Activated T-cell treated with anti-CD3 and anti-CD28 coated beads for 4 hours (primary cell): ENCODE measurements at regions not wholly inside any gene's neighbourhood (a gene's known extent, or its start where the extent isn't known, plus 50 kb on each side); places are given as distances from the start of the nearest gene placed in this dataset.

Experiments used
- DNase-seq: peaks from one replicate; pipeline ENCODE4 v3.0.0-alpha.2; 2020

DNA sequence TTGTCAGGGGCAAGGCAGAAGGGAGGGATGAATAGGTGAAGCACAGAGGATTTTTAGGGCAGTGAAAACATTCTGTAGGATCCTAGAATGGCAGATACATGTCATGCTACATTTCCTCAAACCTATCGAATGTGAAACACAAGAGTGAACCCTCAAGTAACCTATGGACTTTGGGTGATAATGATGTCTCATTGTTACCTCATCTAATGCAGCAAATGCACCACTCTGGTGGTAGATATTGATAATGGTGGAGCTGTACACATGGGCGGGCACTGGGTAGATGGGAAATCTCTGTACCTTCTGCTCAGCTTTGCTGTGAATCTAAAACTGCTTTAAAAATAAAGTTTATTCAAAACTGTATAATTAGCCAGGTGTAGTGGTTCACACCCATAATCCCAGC, 95.2 kb upstream of the NCK2 start:
- no peak for DNase-seq

DNA sequence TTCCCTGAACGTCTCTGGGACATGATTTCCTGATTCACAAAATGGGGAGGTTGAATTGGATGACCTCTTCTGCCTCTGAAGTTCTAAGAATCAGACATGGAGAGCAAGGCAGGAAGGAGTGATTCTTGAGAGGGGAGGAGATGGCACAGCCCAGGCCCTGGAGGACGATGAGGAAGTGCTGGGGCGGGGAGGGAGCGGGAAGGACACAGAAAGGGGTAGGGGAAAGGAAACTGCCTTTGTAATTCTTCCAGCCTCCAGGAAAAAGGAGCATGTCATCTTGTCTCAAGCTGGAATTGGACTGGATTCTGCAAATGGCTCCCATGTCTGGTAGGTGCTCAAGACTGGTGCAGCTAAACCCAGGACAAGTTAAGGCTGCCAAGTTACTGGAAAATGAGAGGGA, 97.0 kb upstream of the NCK2 start:
- no peak for DNase-seq

DNA sequence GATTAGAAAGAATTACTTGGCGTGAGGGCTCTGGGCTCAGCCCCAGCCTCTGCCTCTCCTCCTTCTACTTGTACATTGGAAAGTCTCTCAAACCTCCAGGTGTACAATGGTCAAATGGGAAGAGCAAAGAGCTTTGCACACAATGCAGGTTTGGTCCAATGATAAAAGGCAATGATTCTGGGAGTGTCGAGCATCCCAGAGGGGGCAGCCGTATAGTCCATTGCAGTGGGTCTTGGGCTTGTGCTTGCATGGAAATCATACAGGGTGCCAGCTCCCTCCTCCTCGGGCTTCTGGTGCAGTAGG, 98.0 kb upstream of the NCK2 start:
- no peak for DNase-seq

DNA sequence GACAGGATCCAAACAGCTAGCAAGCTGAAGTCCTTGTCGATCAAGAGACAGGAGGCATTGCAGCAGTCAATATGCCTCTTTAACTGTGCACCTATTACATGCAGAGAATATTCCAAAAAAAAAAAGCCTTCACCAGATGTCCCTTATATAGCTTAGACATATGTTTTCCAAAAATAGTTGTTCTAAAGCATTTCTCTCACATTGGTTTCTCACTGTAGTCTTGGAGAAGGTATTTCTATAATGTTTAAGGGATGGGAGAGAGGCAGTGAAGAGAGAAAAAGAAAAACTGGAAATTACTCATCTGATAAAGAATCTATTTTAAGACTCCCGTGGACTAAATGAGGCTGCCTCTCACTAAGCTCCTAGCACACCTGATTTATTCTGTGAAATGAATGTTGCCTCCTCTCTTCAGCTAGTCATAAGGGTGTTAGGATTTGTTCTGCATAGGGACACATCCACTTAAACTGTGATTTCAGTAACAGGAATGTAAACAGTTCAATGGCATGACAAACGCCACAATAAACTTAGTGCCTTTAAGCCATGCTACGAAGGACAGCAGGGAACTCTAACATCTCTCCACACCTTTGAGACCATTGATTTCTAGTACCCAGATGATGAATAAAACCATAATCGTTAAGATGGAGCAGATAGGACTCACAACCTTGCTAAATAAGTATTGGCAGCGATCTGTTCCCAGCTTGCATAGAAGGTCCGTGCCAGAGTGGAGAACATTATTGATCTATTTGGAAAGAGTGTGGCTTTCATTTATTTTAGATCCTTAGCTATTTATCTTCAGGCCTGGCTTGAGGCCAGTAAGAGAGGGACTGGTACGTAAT, 98.6 kb upstream of the NCK2 start:
- DNase-seq = no peak

DNA sequence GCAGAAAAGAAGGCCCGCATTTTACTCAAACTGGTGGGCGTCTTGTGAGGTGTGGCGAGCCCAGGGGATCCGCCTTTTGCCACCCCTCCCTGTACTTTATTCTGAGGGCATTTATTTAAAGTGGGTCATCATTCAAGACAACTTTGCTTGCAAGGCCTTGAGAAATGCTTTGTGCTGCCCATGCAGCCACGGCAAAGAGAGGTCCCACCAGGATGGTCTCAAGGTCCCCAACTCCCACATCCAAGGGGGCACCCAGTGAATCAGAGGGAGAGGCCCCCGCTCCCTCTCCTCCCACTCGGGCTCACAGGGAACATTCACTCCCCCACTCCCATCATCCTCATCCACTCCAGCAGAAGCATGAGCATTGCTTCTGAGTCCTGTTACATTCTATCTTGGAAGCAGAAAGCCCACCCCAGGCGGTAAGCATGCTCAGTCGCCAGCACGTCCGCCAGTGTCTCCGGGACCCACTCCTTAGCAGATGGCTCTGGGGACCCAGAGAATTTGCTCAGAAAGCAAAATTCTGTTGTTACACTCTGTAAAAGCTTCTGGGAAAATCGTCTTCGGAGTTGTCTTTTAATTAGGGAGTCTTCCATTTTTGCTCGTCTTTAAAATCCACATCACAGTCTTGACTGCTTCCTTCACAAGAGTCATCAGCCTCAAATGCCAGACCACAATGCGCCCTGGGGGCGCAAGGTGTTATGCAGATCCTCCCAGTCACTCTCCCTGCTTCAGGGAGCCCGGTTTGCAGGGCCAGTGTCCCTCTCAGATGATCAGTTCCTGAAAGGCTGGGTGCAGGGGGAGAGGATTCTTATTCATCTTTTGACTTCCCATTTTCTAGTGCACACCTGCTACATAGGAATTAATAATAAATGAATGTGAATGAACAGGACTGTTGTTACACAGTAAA, 99.4 kb upstream of the NCK2 start:
- DNase-seq = no peak

DNA sequence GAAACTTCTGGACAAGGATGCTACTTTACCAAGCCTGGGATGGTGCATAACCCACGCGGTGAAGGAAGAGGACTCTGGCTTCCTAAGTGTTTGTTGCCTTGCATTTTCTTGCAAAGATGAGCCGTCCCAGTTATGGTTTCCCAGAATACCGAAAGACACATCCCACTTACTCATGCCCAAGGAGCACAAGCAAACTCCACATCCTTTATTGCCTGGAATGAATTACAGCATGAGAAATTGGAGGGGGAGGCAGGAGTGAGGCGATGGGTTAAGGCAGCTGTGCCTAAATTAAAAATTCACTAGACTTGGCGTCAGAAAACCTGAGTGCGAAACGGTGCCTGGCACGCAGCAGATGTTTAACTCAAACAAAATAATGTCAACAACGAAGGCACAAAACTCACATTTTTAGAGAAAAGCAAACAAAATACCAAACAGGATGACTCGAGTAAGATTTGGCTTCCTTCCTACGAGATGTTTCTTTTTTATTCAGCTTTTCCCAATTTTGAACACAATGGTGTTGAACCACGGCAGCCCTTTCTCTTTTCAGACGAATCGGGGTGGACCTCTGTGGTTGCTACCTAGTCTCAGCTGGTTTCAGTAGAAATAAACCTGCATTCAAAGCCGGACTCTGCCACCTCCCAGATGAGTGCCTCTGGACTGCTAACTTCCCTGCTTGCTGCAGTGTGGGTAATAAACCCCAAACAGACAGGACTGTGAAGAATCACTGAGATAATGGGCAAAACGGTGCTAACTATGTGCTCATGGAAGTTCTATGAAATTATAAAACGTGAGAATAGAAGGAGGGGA, 100.3 kb upstream of the NCK2 start:
- no peak for DNase-seq

DNA sequence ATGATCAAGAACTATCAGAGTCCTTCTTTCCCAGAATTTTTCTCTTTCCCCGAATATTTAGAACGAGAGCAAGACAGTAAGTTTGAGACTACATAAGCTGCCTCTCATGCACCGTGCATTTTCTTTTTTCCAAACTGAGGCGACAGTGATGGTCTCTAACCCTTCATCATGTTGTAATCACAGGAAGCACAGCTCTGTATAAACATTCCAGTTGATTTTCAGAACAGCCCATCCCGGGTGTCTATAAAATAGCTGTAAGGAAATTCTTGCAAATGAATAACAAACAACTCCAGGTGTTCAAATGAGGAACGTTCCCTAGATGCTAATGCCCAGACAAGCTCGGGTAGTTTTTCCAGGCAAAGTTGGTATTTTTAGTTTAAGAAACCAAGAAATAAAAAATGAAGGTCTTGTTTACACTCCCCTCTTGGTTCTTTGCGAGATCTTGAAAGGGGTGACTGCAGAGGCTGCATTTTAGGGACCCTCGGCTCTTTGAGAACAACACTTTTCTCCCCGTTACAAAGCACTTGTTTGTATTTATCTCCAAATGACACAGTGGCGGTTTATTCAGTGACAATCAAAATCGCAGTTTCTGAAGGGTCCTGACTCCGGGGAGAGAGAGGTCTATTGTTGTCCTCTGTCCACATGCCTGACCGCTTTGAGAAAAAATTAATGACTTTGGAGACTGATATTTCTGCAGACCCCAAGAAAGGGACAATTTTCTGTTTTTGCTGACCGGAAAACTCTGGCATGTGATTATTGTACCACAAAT, 101.1 kb upstream of the NCK2 start:
- no peak for DNase-seq

DNA sequence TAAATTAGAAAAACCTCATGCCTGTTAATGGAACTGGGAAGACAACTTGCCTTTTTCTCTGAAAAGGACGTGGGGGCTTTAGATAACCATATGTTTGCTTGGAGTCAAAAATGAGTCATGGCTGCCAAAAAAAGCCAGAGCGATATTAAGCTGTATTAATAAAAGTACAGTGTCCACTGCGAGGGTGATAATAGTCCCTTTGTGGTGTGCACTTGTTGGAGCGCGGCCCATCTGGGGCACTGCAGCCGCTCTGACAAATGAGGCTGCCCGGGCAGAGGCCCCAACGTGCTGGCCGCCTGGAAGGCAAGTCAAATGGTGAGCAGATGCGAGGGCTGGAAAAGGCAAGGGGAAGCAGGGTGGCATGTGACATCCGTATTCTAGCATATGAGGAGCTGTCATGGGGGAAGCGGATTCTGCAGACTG, 103.3 kb upstream of the NCK2 start:
- no peak for DNase-seq

DNA sequence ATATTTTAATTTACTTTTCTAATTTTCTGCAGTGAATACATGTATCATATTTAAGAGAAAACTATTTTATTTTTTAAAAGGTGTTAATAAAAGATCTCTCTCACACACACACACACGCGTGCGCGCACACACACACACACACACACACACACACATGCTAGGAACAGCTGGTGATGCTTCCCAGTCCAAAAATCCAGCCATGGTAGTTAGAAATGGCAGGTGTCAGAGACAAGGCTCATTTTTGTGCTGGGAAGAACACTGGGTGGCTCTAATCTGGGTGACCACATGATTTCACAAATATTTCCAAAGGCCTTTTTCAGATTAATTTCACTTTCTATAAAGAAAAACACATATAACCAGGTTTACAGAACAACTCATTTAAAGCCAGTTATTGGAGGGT, 104.5 kb upstream of the NCK2 start:
- DNase-seq = no peak

DNA sequence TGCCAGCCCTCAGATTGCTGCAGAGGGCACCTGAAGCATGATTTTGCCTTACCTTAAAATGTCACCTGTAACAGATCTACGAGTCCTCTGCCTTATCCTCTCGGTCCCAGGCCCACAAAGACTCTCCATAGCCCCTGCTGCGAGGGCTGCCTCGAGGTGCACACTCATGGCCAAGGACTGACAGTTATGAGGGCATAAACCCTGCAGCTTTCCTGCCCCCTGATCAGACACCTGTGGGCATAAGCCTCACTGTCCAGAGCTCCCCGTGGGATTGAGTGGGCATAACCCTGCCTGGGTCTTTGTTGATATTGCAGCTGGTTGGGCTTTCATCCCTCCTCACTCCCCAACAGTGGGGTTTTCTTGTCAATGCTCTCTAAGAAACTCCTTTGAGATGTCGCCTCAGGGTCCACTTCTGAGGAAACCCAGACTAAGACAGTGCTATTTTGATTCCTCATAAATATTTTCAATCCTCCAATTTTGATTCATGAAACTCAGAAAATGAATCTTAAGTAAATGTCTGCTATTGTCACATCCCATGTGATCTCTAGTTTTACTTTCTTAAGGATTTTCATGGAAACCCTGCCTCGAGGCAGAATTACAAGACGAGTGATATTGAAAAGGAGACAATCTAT, 108.5 kb upstream of the NCK2 start:
- no peak for DNase-seq

DNA sequence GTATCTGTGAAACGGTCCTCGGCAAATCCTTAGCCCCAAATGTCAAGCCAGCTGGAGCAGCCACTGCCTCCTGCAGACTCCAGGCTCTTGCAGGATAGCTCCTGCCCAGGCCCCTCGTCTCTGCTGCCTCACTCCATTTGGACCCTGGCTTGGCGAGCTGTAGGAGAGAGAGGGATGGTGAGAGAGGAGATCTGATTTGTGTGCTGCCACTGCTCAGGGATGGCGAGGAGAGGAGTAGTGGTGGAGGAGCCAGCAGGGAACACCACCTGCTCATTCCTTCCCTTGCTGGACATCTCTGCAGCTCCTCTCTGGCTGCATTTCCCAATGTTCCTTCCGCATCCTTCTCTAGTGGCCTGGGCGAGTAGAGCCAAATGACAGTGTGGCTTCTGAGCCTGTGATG, 109.1 kb upstream of the NCK2 start:
- DNase-seq = no peak

DNA sequence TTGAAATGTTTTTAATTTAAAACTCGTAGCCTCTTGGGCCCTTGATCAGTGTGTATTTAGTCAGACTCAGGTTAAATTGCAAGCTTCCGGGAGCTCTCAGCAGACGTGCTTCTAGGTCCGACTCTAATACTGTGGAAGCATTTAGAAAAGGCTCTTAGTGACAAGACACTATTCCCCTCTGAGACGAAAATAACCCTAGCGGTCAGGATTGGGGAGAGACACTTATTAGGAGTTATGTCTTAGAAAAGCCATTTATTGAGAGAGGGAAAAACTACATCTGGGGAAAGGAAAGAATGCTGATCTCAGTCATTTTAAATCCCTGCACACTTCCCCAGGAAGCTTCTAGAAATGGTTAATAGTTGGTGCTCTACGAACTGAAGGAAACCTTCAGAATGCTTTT, 110.5 kb upstream of the NCK2 start:
- no peak for DNase-seq

DNA sequence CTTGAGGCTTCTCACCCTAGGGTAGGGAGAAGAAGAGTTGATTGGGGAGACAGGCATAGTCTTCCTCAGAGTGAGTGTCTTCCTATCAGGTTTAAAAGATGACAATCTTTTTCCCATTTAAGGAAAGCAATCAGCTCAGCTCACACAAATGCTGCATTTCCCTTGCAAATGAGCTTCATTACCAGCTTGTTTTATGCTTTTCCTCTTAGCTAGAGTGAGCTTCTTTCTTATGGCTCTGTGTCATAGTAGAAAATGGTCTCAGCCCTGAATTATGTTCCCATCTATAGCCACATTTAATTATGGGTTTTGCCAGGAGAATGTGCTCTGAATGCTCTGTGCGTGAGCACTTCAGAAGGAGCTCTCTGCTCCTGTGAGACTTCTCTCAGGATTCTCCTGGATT, 112.8 kb upstream of the NCK2 start:
- no peak for DNase-seq

DNA sequence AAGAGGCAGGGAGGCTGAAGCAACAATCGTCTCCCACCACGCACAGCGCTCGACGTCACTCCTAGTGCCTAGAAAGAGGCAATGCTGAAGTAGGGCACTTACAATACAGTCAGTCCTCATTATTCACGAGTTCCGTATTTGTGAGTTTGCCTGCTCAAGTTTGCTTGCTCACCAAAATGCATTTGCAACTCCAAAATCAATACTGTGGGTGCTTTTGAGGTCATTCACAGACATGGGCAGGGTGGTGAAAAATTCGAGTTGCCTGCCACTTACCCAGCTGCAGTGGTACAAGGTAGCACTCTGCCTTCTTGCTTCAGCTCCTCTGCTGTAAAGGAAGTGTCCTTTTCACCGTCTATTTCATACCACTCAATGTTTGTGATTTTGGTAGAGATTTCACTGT, 113.7 kb upstream of the NCK2 start:
- DNase-seq = no peak

DNA sequence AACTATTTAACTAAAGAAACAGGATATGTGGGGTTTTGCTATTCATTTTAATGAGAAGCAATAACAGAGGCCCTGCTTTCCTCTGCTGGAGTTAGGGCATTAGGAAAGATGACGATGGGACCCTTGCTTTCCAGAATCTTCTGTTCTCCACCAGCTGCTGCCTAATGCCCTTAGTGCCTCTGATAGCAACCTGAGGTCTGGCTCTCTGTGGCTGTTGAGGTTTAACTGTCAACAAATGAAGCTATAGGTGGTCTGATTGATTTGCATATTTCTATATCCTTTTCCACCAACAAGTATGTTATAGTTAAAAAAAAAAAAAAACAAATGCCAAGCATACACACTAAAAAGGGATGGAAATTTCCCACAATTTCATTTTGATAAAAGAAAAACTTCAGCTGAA, 115.1 kb upstream of the NCK2 start:
- DNase-seq = no peak

DNA sequence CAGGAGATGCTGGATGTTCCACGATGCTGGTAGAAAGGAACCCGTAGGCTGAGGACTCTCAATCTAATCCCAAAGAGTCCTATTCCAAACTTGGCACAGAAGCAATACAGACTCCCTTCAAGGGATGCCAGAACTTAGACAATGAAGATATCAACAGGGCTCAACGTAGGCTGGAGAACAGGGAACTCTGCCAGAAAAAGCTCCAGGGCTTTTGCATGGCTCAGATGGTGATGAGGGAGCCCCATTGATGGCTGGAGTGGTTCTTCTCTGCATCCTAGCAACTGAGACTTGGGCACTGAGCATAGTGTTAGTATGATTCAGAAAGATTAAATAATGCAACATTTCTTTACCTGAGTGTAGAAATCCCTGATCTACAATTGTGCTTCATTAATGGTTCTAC, 117.2 kb upstream of the NCK2 start:
- DNase-seq = no peak

DNA sequence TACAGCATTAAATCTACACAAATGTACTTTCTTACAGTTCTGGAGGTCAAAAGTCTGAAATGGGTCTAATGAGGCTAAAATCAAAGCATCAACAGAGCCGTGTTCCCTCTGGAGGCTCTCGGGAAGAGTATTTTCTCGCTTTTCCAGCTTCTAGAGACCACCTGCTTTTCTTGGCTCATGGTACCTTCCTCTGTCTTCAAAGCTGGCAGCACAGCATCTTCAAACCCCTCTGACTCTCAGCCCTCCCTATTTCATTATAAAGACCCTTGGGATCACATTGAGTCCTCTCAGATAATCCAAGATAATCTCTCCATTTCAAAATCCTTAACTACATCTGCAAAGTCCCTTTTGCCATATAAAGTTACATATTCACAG, 117.8 kb upstream of the NCK2 start:
- no peak for DNase-seq

DNA sequence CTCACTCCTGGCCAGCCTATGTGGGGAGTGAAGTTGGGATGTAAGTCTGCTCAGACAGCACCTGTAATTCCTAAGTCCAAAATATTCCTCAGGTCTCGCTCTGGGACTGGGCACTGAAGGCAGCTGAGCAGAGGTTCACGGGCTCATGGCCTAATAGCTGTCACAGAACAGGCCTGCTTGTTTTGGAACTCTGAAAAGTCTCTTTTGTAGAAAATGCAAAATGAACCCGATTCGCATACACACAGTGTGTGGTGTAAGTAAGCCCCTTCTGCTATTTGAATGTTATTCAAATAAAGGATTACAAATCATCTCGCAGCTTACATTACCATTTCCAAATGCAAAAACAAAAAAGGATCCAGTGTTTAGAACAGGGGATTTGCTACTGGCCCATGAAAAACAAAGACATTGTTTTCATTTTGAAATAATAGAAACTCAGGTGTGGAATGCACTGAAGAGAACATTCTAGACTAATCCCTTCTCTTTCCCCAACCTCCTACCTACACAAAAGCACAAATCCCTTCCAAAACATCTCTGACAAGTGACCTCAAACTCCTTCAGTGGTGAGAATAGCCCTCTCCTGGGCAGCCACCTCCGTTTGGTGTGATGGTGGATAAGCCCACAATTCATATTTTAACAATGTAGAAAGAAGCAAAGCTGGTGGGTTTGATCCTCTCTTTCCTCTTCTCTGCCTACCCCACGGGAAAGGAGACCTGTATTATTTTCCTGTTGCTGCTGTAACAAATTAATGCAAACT, 118.3 kb upstream of the NCK2 start:
- DNase-seq = no peak

DNA sequence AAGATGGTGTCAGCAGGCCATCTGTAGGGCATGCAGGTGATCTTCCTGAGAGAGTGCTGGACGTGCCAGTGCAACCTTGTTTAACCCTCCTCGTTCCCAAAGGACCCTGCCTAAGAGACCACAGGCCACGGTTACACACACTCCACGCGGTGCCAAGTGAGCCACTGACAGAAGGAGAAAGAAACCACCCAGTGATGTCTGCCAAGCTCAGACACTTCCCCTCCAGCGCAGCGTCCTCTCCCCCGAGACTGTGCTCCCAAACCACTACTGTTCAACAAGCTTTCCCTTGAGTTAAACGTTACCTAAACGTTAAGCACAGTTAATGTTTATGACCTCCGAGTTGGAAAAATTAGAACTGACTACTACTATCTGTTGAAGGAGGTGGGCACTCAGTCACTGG, 119.1 kb upstream of the NCK2 start:
- DNase-seq = no peak

DNA sequence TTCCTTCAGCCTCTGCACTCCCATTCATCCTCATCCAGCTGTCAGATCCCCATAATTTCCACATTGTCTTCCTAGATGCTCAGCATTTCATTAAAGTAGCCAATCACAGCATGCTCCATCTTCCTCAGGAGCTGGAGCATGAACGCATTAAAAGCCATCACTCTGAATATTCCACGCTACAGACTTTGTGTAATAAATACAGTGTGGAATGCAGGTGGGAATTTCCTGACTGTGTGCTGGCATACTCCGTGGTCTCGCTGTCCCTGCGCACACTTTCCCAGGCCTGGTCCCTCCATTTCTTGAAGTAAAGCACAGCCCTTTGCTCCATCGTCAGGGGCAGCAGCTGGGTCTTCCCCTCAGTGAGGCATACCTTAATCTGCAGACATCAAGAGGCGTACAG, 123.7 kb upstream of the NCK2 start:
- DNase-seq = no peak

DNA sequence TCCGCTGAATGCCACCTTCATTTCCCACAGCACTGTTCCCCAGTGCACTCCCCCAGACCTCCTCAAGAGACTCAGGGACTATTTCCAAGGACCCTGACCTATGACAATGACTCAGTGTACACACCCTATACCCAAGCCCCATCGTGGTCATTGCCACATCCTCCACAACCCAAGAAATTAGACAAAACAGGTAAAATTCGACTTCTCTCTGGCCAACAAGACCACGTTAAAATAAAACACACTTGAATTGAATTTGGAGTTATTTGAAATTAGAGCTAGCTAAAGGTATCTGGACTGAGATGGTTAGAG, 126.4 kb upstream of the NCK2 start:
- DNase-seq = no peak
